Stimulated activated CD8-positive, alpha-beta memory T cell treated with anti-CD3 and anti-CD28 coated beads, Interleukin-7, amount 100 ng/mL, for 4 hours (primary cell): ENCODE measurements at regions not wholly inside any gene's neighbourhood (a gene's known extent, or its start where the extent isn't known, plus 50 kb on each side); places are given as distances from the start of the nearest gene placed in this dataset.

Source experiments
- DNase-seq, 2 donors: peaks; one replicate each; pipeline ENCODE4 v3.0.0-alpha.2; 2020; ENCODE audit warnings: low read depth in 2 of 2

GRCh38 chr16:51487880-51488279 lies 336.8 kb upstream of the SALL1 start:
- DNase-seq = no peak

- DNase-seq = no peak
Observed at GRCh38 chr16:51474414-51475091, 323.5 kb upstream of the SALL1 start.

- no peak for DNase-seq
Observed at GRCh38 chr16:51473091-51473490, 322.0 kb upstream of the SALL1 start.

GRCh38 chr16:51470492-51470891 lies 319.4 kb upstream of the SALL1 start:
- DNase-seq = no peak

GRCh38 chr16:51464996-51465395 lies 313.9 kb upstream of the SALL1 start:
- DNase-seq = no peak

GRCh38 chr16:51461255-51461654 lies 310.2 kb upstream of the SALL1 start:
- DNase-seq = no peak

GRCh38 chr16:51458356-51459140 lies 307.5 kb upstream of the SALL1 start:
- DNase-seq = no peak

- DNase-seq = no peak
Observed at GRCh38 chr16:51457775-51458174, 306.7 kb upstream of the SALL1 start.

- DNase-seq = no peak
Observed at GRCh38 chr16:51455398-51455797, 304.3 kb upstream of the SALL1 start.

GRCh38 chr16:51453251-51453650 lies 302.2 kb upstream of the SALL1 start:
- no peak for DNase-seq

- no peak for DNase-seq
Observed at GRCh38 chr16:51450909-51451308, 299.8 kb upstream of the SALL1 start.

GRCh38 chr16:51450376-51450775 lies 299.3 kb upstream of the SALL1 start:
- DNase-seq = no peak

GRCh38 chr16:51449441-51449840 lies 298.4 kb upstream of the SALL1 start:
- no peak for DNase-seq

GRCh38 chr16:51445250-51445649 lies 294.2 kb upstream of the SALL1 start:
- DNase-seq = no peak

GRCh38 chr16:51443934-51444333 lies 292.9 kb upstream of the SALL1 start:
- no peak for DNase-seq

- no peak for DNase-seq
Observed at GRCh38 chr16:51442141-51442870, 291.2 kb upstream of the SALL1 start.

GRCh38 chr16:51440131-51440889 lies 289.2 kb upstream of the SALL1 start:
- no peak for DNase-seq

- no peak for DNase-seq
Observed at GRCh38 chr16:51439271-51439670, 288.2 kb upstream of the SALL1 start.

GRCh38 chr16:51436742-51437141 lies 285.7 kb upstream of the SALL1 start:
- DNase-seq = no peak

GRCh38 chr16:51434567-51435198 lies 283.6 kb upstream of the SALL1 start:
- no peak for DNase-seq

- DNase-seq = no peak
Observed at GRCh38 chr16:51433599-51433998, 282.5 kb upstream of the SALL1 start.
